22Rv1 (cell line): ENCODE measurements at regions not wholly inside any gene's neighbourhood (a gene's known extent, or its start where the extent isn't known, plus 50 kb on each side); places are given as distances from the start of the nearest gene placed in this dataset.

Experiments
- CTCF ChIP-seq: fragments of 450-650 bp; IDR thresholded peaks from 2 replicates; pipeline ENCODE4 v1.5.1; 2017; ENCODE audit warnings: mild to moderate bottlenecking
- ZFX ChIP-seq: fragments of 450-650 bp; IDR thresholded peaks from 2 replicates; pipeline ENCODE4 v1.6.1; 2017; ENCODE audit warnings: antibody characterized with exemption, borderline replicate concordance

DNA sequence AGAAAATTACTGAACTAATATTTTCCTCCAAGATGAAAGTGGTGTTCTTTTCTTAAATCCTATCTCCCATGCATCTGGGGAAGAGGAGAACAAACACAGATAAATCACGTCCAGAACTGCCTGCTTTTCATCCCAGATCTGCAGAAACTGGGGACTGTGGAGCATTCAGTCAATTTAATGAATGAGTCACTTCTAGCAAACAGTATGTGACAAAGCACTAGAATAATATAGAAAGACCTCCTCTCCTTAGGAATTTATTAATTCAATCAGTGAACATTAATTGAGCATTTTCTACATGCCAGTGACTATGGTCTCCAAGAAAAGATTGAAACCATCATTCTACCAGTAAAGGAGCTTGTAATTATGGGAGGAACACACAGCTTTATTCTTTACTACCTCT, 693.4 kb upstream of the ID2 start:
- TF ChIP-seq CTCF, result no peak
- no peak for TF ChIP-seq ZFX
